Central memory CD8-positive, alpha-beta T cell (primary cell): ENCODE measurements at regions not wholly inside any gene's neighbourhood (a gene's known extent, or its start where the extent isn't known, plus 50 kb on each side); places are given as distances from the start of the nearest gene placed in this dataset.
A peak's percentile ranks its signal among the peaks of the same experiment; 100 is the strongest.

Experiments
- ATAC-seq: fragments of 150-1000 bp; cut with Tn5 transposase; replicated peaks from 2 replicates; pipeline ENCODE4 v1.10.0; 2022; ENCODE audit warnings: mild to moderate bottlenecking, moderate FRiP score, moderate number of reproducible peaks; ENCODE audit not compliant: poor library complexity, severe bottlenecking; ENCODE audit errors: extremely low read depth
- DNase-seq, 2 donors: peaks; one replicate each; pipeline ENCODE4 v3.0.0; 2021; ENCODE audit warnings: low spot score in 2 of 2
- H3K27ac Mint-ChIP-seq: one replicate; pipeline ENCODE4 v1.8.0; 2022; ENCODE audit warnings: low read depth, mild to moderate bottlenecking, moderate library complexity, mixed read lengths
- H3K27me3 Mint-ChIP-seq: one replicate; pipeline ENCODE4 v1.8.0; 2022; ENCODE audit warnings: mixed read lengths
- H3K36me3 Mint-ChIP-seq: one replicate; pipeline ENCODE4 v1.8.0; 2022; ENCODE audit warnings: mild to moderate bottlenecking, moderate library complexity, mixed read lengths; ENCODE audit not compliant: insufficient read depth
- H3K4me1 Mint-ChIP-seq: one replicate; pipeline ENCODE4 v1.8.0; 2022; ENCODE audit warnings: mixed read lengths
- H3K4me3 Mint-ChIP-seq: one replicate; pipeline ENCODE4 v1.8.0; 2022; ENCODE audit warnings: mild to moderate bottlenecking, moderate library complexity, mixed read lengths
- H3K9me3 Mint-ChIP-seq: one replicate; pipeline ENCODE4 v1.8.0; 2022; ENCODE audit warnings: mixed read lengths

GRCh38 chr5:175015028-175015685 is 290.8 kb downstream of the MSX2 start:
- Mint-ChIP-seq H3K9me3 (no peaks in the 10 kb centered on the region), H3K27me3 (peaks cover 1% of the 10 kb centered on the region), H3K27ac (no peak overlapping the region), H3K4me1 (no peaks in the 10 kb centered on the region), H3K36me3 (no peaks in the 10 kb centered on the region), H3K4me3 (no peak overlapping the region)
- ATAC-seq = no peak
- DNase-seq = no peak

- no peak for ATAC-seq
- no peaks in the 10 kb centered on the region for H3K9me3 Mint-ChIP-seq
These were observed 288.9 kb downstream of the MSX2 start for GRCh38 chr5:175013251-175013650.

GRCh38 chr5:175012267-175012666 is 287.9 kb downstream of the MSX2 start:
- H3K4me1 Mint-ChIP-seq = no peaks in the 10 kb centered on the region
- no peak for DNase-seq
- no peak overlapping the region for H3K4me3 Mint-ChIP-seq
- H3K36me3 Mint-ChIP-seq = no peaks in the 10 kb centered on the region
- H3K9me3 Mint-ChIP-seq = no peaks in the 10 kb centered on the region
- no peak overlapping the region for H3K27ac Mint-ChIP-seq
- no peak for ATAC-seq
- no peaks in the 10 kb centered on the region for H3K27me3 Mint-ChIP-seq

More at GRCh38 chr5:175013251-175013650, 288.9 kb downstream of the MSX2 start:
- Mint-ChIP-seq H3K4me3 (no peak overlapping the region), H3K27me3 (no peaks in the 10 kb centered on the region), H3K27ac (no peak overlapping the region), H3K36me3 (no peaks in the 10 kb centered on the region), H3K4me1 (no peaks in the 10 kb centered on the region)
- DNase-seq = no peak

- Mint-ChIP-seq H3K27ac (no peak overlapping the region), H3K9me3 (peaks cover 10% of the 10 kb centered on the region), H3K36me3 (no peaks in the 10 kb centered on the region), H3K4me3 (no peak overlapping the region), H3K4me1 (no peaks in the 10 kb centered on the region), H3K27me3 (peaks cover 21% of the 10 kb centered on the region)
- DNase-seq (no peak), ATAC-seq (no peak)
These were observed 279.1 kb downstream of the MSX2 start for GRCh38 chr5:175003531-175003930.

GRCh38 chr5:175001876-175002645 is 277.7 kb downstream of the MSX2 start:
- Mint-ChIP-seq H3K4me3 (no peak overlapping the region), H3K36me3 (no peaks in the 10 kb centered on the region), H3K4me1 (peaks cover 11% of the 10 kb centered on the region), H3K9me3 (peaks cover 10% of the 10 kb centered on the region), H3K27me3 (peaks cover 21% of the 10 kb centered on the region), H3K27ac (no peak overlapping the region)
- ATAC-seq (no peak), DNase-seq (no peak)

GRCh38 chr5:175001311-175001710 is 276.9 kb downstream of the MSX2 start:
- no peak overlapping the region for H3K4me3 Mint-ChIP-seq
- ATAC-seq = no peak

GRCh38 chr5:174999581-174999980 is 275.2 kb downstream of the MSX2 start:
- no peak for ATAC-seq
- no peak for DNase-seq
- Mint-ChIP-seq H3K9me3 (peaks cover 9% of the 10 kb centered on the region), H3K4me1 (peaks cover 11% of the 10 kb centered on the region), H3K4me3 (no peak overlapping the region), H3K36me3 (no peaks in the 10 kb centered on the region), H3K27ac (no peak overlapping the region), H3K27me3 (peaks cover 21% of the 10 kb centered on the region)

More at GRCh38 chr5:175001311-175001710, 276.9 kb downstream of the MSX2 start:
- Mint-ChIP-seq H3K27ac (no peak overlapping the region), H3K4me1 (peaks cover 11% of the 10 kb centered on the region), H3K27me3 (peaks cover 21% of the 10 kb centered on the region), H3K9me3 (peaks cover 10% of the 10 kb centered on the region), H3K36me3 (no peaks in the 10 kb centered on the region)
- DNase-seq = no peak

GRCh38 chr5:174998131-174998730 is 273.8 kb downstream of the MSX2 start:
- Mint-ChIP-seq H3K36me3 (no peaks in the 10 kb centered on the region), H3K9me3 (peaks cover 4% of the 10 kb centered on the region), H3K27ac (no peak overlapping the region), H3K4me1 (peaks cover 11% of the 10 kb centered on the region), H3K27me3 (peaks cover 11% of the 10 kb centered on the region), H3K4me3 (peak overlapping the region; percentile 4)
- ATAC-seq (no peak), DNase-seq (no peak)

GRCh38 chr5:174997688-174998087 is 273.3 kb downstream of the MSX2 start:
- H3K4me3 Mint-ChIP-seq = peak overlapping the region; percentile 4
- DNase-seq (no peak), ATAC-seq (no peak)
- peaks cover 9% of the 10 kb centered on the region for H3K27me3 Mint-ChIP-seq
- H3K36me3 Mint-ChIP-seq = no peaks in the 10 kb centered on the region
- no peak overlapping the region for H3K27ac Mint-ChIP-seq
- H3K4me1 Mint-ChIP-seq = peaks cover 11% of the 10 kb centered on the region
- H3K9me3 Mint-ChIP-seq = peaks cover 4% of the 10 kb centered on the region

- no peak overlapping the region for H3K27ac Mint-ChIP-seq
- H3K4me1 Mint-ChIP-seq = peaks cover 11% of the 10 kb centered on the region
- DNase-seq = no peak
- ATAC-seq = no peak
- H3K9me3 Mint-ChIP-seq = peaks cover 4% of the 10 kb centered on the region
- H3K4me3 Mint-ChIP-seq = no peak overlapping the region
- H3K27me3 Mint-ChIP-seq = peaks cover 2% of the 10 kb centered on the region
- no peaks in the 10 kb centered on the region for H3K36me3 Mint-ChIP-seq
These were observed 272.6 kb downstream of the MSX2 start for GRCh38 chr5:174996941-174997340.

- H3K4me3 Mint-ChIP-seq = no peak overlapping the region
- no peaks in the 10 kb centered on the region for H3K27me3 Mint-ChIP-seq
These were observed 271.4 kb downstream of the MSX2 start for GRCh38 chr5:174995827-174996226.

GRCh38 chr5:174991847-174992246 is 267.5 kb downstream of the MSX2 start:
- H3K4me1 Mint-ChIP-seq = no peaks in the 10 kb centered on the region
- no peaks in the 10 kb centered on the region for H3K27me3 Mint-ChIP-seq
- no peak overlapping the region for H3K4me3 Mint-ChIP-seq
- DNase-seq = no peak
- H3K27ac Mint-ChIP-seq = no peak overlapping the region
- no peak for ATAC-seq
- H3K9me3 Mint-ChIP-seq = no peaks in the 10 kb centered on the region
- no peaks in the 10 kb centered on the region for H3K36me3 Mint-ChIP-seq

More at GRCh38 chr5:174995827-174996226, 271.4 kb downstream of the MSX2 start:
- peaks cover 11% of the 10 kb centered on the region for H3K4me1 Mint-ChIP-seq
- peaks cover 4% of the 10 kb centered on the region for H3K9me3 Mint-ChIP-seq
- no peaks in the 10 kb centered on the region for H3K36me3 Mint-ChIP-seq
- DNase-seq (no peak), ATAC-seq (no peak)
- H3K27ac Mint-ChIP-seq = no peak overlapping the region

- Mint-ChIP-seq H3K4me1 (no peaks in the 10 kb centered on the region), H3K27ac (no peak overlapping the region), H3K27me3 (no peaks in the 10 kb centered on the region), H3K9me3 (no peaks in the 10 kb centered on the region), H3K36me3 (no peaks in the 10 kb centered on the region), H3K4me3 (no peak overlapping the region)
- ATAC-seq (no peak), DNase-seq (no peak)
These were observed 266.5 kb downstream of the MSX2 start for GRCh38 chr5:174990909-174991308.
